ENCODE measurements at regions not wholly inside any gene's neighbourhood (a gene's known extent, or its start where the extent isn't known, plus 50 kb on each side); places are given as distances from the start of the nearest gene placed in this dataset.

DNA sequence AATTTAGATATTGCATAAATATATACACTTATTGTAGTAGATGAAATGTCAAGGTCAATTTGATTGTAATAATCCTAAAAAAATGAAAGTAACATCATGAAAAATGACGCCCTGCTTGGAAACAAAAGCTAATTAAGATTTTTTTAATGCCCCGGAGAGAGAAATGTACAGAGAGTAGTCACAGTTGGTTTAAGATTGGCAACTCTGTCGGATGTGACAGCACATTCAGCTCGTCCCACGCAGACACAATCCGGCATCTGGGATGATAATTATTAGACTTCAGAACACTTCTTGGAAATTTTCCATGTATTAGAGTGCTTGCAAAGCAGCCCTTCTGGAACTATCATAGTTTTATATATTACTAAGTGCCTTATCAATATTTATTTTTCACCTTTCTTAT, 478.0 kb downstream of the PDHA2 start:
- H3K4me3 ChIP-seq (ENCODE audit: low read depth, low read length), result peak overlapping the region; percentile 7; the same call in 1 of the 2 replicates
- no peaks in the 10 kb centered on the region for H3K36me3 ChIP-seq
- H3K27me3 ChIP-seq, result no peaks in the 10 kb centered on the region

DNA sequence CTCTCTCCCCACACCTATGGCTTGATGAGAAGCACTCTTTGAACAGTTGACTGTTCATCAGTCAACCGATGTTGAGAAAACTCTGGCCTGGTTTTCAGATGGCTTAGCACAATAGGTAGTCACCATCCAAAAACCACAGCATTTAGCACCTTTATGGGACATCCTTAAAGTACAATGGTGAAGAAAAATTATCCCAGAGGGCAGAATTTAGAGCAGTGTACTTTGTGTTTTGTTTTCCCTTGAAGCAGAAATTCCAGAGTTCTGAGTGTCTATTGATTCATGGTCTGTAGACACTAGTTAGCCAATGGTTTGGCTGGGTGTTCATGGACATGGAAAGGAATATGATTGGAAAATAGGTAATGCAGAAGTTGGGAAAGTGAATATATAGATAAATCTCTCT, 487.0 kb downstream of the PDHA2 start:
- Histone ChIP-seq H3K4me3 (ENCODE audit: low read depth, low read length) (no peak overlapping the region), H3K36me3 (no peaks in the 10 kb centered on the region), H3K4me1 (no peaks in the 10 kb centered on the region), H3K9me3 (no peaks in the 10 kb centered on the region), H3K27me3 (no peaks in the 10 kb centered on the region)
- TF ChIP-seq CTCF (IDR thresholded peaks at IDR 0.05; ENCODE audit: low read depth, low read length), result no peak
- DNase-seq, result no peak

More for the DNA sequence above, 478.0 kb downstream of the PDHA2 start:
- peak; percentile 53 for DNase-seq
- Histone ChIP-seq H3K4me1 (peaks cover 25% of the 10 kb centered on the region), H3K9me3 (no peaks in the 10 kb centered on the region)
- no peak for TF ChIP-seq CTCF (IDR thresholded peaks at IDR 0.05; ENCODE audit: low read depth, low read length)

GRCh38 chr4:96342196-96342595, 502.3 kb downstream of the PDHA2 start:
- no peak for TF ChIP-seq CTCF (IDR thresholded peaks at IDR 0.05; ENCODE audit: low read depth, low read length)
- no peaks in the 10 kb centered on the region for H3K4me1 ChIP-seq
- no peak overlapping the region for H3K4me3 ChIP-seq (ENCODE audit: low read depth, low read length)
- DNase-seq, result no peak
- no peaks in the 10 kb centered on the region for H3K27me3 ChIP-seq
- no peaks in the 10 kb centered on the region for H3K9me3 ChIP-seq
- no peaks in the 10 kb centered on the region for H3K36me3 ChIP-seq

GRCh38 chr4:96342790-96343455, 503.0 kb downstream of the PDHA2 start:
- Histone ChIP-seq H3K36me3 (no peaks in the 10 kb centered on the region), H3K27me3 (no peaks in the 10 kb centered on the region), H3K4me1 (no peaks in the 10 kb centered on the region), H3K4me3 (ENCODE audit: low read depth, low read length) (no peak overlapping the region), H3K9me3 (no peaks in the 10 kb centered on the region)
- TF ChIP-seq CTCF (IDR thresholded peaks at IDR 0.05; ENCODE audit: low read depth, low read length), result no peak
- no peak for DNase-seq

DNA sequence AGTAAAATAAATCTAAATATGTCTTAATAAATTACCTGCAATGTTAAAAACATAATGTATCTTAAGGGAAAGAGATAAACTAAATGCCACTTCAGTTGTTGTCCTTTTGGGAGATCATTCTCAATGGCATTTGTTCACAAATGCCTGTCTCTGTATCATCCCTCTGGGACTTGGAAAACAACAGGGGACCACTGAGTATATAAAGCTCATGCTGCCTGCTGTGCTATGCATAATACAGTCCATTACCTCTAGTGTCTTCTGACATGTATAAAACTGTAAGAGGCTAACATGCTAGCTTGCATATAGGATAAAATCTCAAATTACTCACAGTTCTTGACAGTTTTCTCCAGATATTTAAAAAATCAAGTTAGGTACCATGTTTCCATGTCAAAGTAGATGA, 503.9 kb downstream of the PDHA2 start:
- Histone ChIP-seq H3K36me3 (no peaks in the 10 kb centered on the region), H3K4me3 (ENCODE audit: low read depth, low read length) (no peak overlapping the region), H3K9me3 (no peaks in the 10 kb centered on the region), H3K27me3 (no peaks in the 10 kb centered on the region), H3K4me1 (no peaks in the 10 kb centered on the region)
- no peak for DNase-seq
- TF ChIP-seq CTCF (IDR thresholded peaks at IDR 0.05; ENCODE audit: low read depth, low read length), result no peak

DNA sequence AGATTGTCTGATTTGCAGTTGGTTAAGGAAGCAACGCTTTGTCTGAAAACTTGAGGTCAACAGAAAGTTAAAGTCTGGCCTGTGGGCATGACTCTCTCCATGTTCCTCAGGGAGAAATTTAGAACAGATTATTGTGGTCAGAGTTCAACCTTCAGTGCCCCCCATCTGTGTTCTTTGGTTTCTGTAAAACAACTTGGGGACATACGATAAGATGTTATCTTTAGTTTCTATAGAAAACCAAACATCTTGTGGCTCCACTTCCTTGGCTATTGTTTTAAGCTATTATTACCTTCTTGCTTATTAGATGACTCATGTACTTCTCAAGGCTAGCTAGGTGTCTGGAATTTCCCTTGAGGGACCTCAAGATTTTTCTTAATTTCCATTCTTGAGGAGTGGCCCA, 507.7 kb downstream of the PDHA2 start:
- Histone ChIP-seq H3K9me3 (no peaks in the 10 kb centered on the region), H3K27me3 (no peaks in the 10 kb centered on the region), H3K4me1 (no peaks in the 10 kb centered on the region; the same call in 1 of the 2 replicates), H3K4me3 (ENCODE audit: low read depth, low read length) (no peak overlapping the region), H3K36me3 (no peaks in the 10 kb centered on the region)
- DNase-seq, result no peak
- no peak for TF ChIP-seq CTCF (IDR thresholded peaks at IDR 0.05; ENCODE audit: low read depth, low read length)

Measured in BE2C (cell line).